Fibroblast of lung (primary cell): ENCODE measurements at regions not wholly inside any gene's neighbourhood (a gene's known extent, or its start where the extent isn't known, plus 50 kb on each side); places are given as distances from the start of the nearest gene placed in this dataset.

Experiments used
- EZH2 ChIP-seq: IDR thresholded peaks from 2 replicates; pipeline ENCODE4 v1.5.1; 2012; ENCODE audit warnings: low read length, control low read depth, mild to moderate bottlenecking; ENCODE audit errors: missing control alignments
- TF ChIP-seq, protein P1 (sequence below), 2 donors: IDR thresholded peaks in 1 of 2; conservative IDR thresholded peaks in 1 of 2; 1 replicate in 1 of 2; 2 replicates in 1 of 2; pipeline ENCODE4 v1.5.1; 2011 to 2012; ENCODE audit warnings: low read length in 2 of 2, control low read depth in 1 of 2, inconsistent platforms in 1 of 2, low read depth in 1 of 2, mild to moderate bottlenecking in 1 of 2

DNA sequence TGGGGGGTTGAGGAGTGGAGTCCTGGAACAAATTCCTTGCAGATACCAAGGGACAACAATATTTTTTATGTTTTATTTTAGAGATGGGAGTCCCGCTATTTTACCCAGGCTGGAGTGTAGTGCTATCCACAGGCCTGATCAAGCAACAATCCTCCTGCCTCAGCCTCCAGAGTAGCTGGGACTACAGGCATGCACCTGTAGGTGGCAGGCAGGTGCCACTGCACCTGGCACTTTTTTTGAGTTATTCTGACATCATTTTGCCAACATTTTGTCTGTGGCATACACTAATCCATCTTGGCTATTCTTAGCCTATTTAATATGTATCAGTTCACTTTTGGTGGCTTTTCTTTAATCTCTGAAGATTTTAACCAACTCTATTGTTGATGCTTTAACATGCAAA is 317.8 kb upstream of the MTPN start:
- TF ChIP-seq, protein P1, sequence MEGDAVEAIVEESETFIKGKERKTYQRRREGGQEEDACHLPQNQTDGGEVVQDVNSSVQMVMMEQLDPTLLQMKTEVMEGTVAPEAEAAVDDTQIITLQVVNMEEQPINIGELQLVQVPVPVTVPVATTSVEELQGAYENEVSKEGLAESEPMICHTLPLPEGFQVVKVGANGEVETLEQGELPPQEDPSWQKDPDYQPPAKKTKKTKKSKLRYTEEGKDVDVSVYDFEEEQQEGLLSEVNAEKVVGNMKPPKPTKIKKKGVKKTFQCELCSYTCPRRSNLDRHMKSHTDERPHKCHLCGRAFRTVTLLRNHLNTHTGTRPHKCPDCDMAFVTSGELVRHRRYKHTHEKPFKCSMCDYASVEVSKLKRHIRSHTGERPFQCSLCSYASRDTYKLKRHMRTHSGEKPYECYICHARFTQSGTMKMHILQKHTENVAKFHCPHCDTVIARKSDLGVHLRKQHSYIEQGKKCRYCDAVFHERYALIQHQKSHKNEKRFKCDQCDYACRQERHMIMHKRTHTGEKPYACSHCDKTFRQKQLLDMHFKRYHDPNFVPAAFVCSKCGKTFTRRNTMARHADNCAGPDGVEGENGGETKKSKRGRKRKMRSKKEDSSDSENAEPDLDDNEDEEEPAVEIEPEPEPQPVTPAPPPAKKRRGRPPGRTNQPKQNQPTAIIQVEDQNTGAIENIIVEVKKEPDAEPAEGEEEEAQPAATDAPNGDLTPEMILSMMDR (conservative IDR thresholded peaks at IDR 0.05 in 1 of 2, IDR thresholded peaks at IDR 0.05 in 1 of 2; ENCODE audit: low read depth in 1 of 2, low read length in 2 of 2): no peak
- no peak for TF ChIP-seq EZH2
